Spleen (tissue), 7 donors: ENCODE measurements at regions not wholly inside any gene's neighbourhood (a gene's known extent, or its start where the extent isn't known, plus 50 kb on each side); places are given as distances from the start of the nearest gene placed in this dataset.

ENCODE experiments used
- CTCF ChIP-seq, 11 experiments: fragments of 200-600 bp in 7 of 11; fragments of 450-650 bp in 4 of 11; sonication (generic) in 4 of 11; IDR thresholded peaks in 8 of 11; conservative IDR thresholded peaks in 3 of 11; 1 replicate in 7 of 11; 2 replicates in 4 of 11; pipeline versions ENCODE4 v1.4.0 to v1.8.0; 2016 to 2021; ENCODE audit warnings: antibody characterized with exemption in 11 of 11, inconsistent platforms in 4 of 11, mild to moderate bottlenecking in 1 of 11
- POLR2A ChIP-seq, 3 donors: fragments of 450-650 bp; IDR thresholded peaks; one replicate each; pipeline ENCODE4 v1.5.1; 2017; ENCODE audit warnings: antibody characterized with exemption in 3 of 3, mild to moderate bottlenecking in 1 of 3
- POLR2AphosphoS5 ChIP-seq, 3 donors: sonication (generic); formaldehyde crosslinking; IDR thresholded peaks; one replicate each; pipeline ENCODE4 v1.5.1; 2017; ENCODE audit warnings: antibody characterized with exemption in 3 of 3
- donor health status: DM: no; HTN: no; CAD: no; lungs with moderate emphysema.
- donor health status: DM: no; HTN: no; CAD: no.
- donor health status: DM: no; HTN: no; CAD: no.

GRCh38 chr11:115660030-115660805, 156.0 kb upstream of the CADM1 start:
- TF ChIP-seq CTCF (IDR thresholded peaks at IDR 0.05 in 8 of 11, conservative IDR thresholded peaks at IDR 0.05 in 3 of 11) (no peak), POLR2A (IDR thresholded peaks at IDR 0.05) (no peak), POLR2AphosphoS5 (IDR thresholded peaks at IDR 0.05) (no peak)
